Parathyroid adenoma (tissue), 2 donors: ENCODE measurements at regions not wholly inside any gene's neighbourhood (a gene's known extent, or its start where the extent isn't known, plus 50 kb on each side); places are given as distances from the start of the nearest gene placed in this dataset.
"Not testable (repeated sequence)": the region's sequence is repeated elsewhere in the genome, so short reads cannot be mapped to it uniquely, and the experiment has no call there.

Source experiments
- H2AFZ ChIP-seq: fragments of 300-600 bp; sonication (generic); one replicate; pipeline ENCODE4 v1.7.0; 2017; ENCODE audit warnings: antibody characterized with exemption, mild to moderate bottlenecking
- H3K27ac ChIP-seq: fragments of 300-600 bp; sonication (generic); one replicate; pipeline ENCODE4 v1.7.0; 2017
- H3K27me3 ChIP-seq: fragments of 300-600 bp; sonication (generic); one replicate; pipeline ENCODE4 v1.7.0; 2017; ENCODE audit warnings: low read length; ENCODE audit not compliant: control insufficient read depth, insufficient read depth
- H3K36me3 ChIP-seq: fragments of 300-600 bp; sonication (generic); one replicate; pipeline ENCODE4 v1.7.0; 2017; ENCODE audit warnings: low read length; ENCODE audit not compliant: control insufficient read depth, insufficient read depth
- H3K4me1 ChIP-seq: fragments of 300-600 bp; sonication (generic); one replicate; pipeline ENCODE4 v1.7.0; 2017; ENCODE audit warnings: control low read depth
- H3K4me2 ChIP-seq: fragments of 300-600 bp; sonication (generic); one replicate; pipeline ENCODE4 v1.7.0; 2017; ENCODE audit warnings: low read length
- H3K4me3 ChIP-seq: fragments of 300-600 bp; sonication (generic); one replicate; pipeline ENCODE4 v1.7.0; 2017; ENCODE audit warnings: low read depth, low read length
- H3K79me2 ChIP-seq: fragments of 300-600 bp; sonication (generic); one replicate; pipeline ENCODE4 v1.7.0; 2017; ENCODE audit warnings: control low read depth
- H3K9ac ChIP-seq: fragments of 300-600 bp; sonication (generic); one replicate; pipeline ENCODE4 v1.7.0; 2017; ENCODE audit warnings: mild to moderate bottlenecking
- H3K9me3 ChIP-seq: fragments of 300-600 bp; sonication (generic); one replicate; pipeline ENCODE4 v1.7.0; 2017; ENCODE audit warnings: low read length; ENCODE audit not compliant: control insufficient read depth
- CTCF ChIP-seq: fragments of 300-600 bp; sonication (generic); IDR thresholded peaks from one replicate; pipeline ENCODE4 v1.7.0; 2017; ENCODE audit warnings: antibody characterized with exemption, mild to moderate bottlenecking
- donor health status: primary hyperparathyroidism.

DNA sequence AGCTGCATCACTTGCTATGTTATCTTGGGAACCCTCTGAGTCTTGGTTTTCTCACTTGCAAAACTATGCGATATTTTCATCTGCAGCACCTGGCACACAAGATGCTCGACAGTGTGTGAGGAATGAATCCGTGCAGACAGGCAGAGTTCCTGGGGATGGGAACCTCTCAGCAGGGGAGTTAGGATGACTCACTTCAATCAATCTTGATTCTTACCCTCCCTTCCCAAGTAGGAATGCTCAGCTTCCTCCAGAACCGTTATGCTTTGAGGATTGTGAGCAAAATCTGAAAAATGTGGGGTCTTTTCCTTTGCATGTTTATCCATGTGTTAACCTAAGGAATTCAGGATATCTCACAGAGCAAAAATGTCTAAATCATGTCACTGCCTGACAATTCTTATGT is 68.9 kb upstream of the HNF1B start:
- H3K27ac ChIP-seq = no peak overlapping the region
- no peak overlapping the region for H3K9ac ChIP-seq
- H3K9me3 ChIP-seq = no peaks in the 10 kb centered on the region
- no peak overlapping the region for H3K4me2 ChIP-seq
- H3K36me3 ChIP-seq = no peaks in the 10 kb centered on the region
- no peak for TF ChIP-seq CTCF
- H3K27me3 ChIP-seq = no peaks in the 10 kb centered on the region
- no peaks in the 10 kb centered on the region for H3K79me2 ChIP-seq
- H3K4me3 ChIP-seq = no peak overlapping the region
- H3K4me1 ChIP-seq = no peaks in the 10 kb centered on the region
- no peak overlapping the region for H2AFZ ChIP-seq

DNA sequence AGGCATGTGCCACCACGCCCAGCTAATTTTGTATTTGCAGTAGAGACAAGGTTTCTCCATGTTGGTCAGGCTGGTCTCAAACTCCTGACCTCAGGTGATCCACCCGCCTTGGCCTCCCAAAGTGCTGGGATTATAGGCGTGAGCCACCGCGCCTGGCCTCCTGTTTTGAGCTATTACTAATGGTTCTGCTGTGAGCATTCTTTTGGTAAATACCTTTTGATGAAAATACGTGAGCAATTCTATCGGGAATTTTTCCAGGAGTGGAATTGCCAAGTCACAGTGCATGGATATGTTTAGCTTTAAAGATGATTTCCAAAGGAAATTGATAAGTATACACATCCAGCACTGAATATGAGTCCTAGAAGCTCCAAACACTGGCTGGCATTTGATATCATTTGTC is 64.0 kb upstream of the HNF1B start:
- H3K4me1 ChIP-seq, H3K9me3 ChIP-seq, H3K4me3 ChIP-seq, H3K79me2 ChIP-seq, H2AFZ ChIP-seq, H3K4me2 ChIP-seq, H3K27me3 ChIP-seq, H3K36me3 ChIP-seq, H3K9ac ChIP-seq, H3K27ac ChIP-seq: not testable (repeated sequence)

GRCh38 chr17:37802712-37803416 is 58.0 kb upstream of the HNF1B start:
- Histone ChIP-seq H3K27me3 (no peaks in the 10 kb centered on the region), H3K27ac (no peak overlapping the region), H2AFZ (no peak overlapping the region), H3K4me2 (no peak overlapping the region), H3K79me2 (no peaks in the 10 kb centered on the region), H3K36me3 (no peaks in the 10 kb centered on the region), H3K4me3 (no peak overlapping the region), H3K4me1 (peaks cover 2% of the 10 kb centered on the region), H3K9ac (no peak overlapping the region), H3K9me3 (no peaks in the 10 kb centered on the region)
- TF ChIP-seq CTCF = no peak

DNA sequence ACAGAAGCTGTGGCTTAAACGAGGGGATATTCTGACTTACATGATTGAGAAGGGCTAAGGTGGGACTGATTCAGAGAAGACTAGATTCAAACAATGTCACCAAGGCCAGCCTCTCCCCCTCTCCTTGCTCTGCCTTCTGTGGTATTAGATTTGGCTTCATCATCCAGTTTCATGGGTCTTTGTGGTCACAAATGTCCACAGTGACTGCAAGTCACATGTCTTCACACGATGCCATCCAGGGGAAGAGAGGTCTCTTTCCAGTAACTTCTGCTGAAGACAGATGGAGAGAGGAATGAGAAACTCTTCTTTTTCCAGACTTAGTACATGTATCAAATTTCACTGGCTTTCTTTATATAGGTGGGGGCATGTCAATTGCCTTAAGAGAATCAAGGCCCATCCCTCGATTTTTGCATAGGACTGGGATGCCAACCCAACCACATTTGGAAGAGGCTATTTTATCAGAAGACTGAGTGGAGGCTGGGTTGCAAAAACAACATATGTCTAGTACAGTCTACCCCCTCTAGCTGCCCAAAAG is 57.3 kb upstream of the HNF1B start:
- Histone ChIP-seq H2AFZ (no peak overlapping the region), H3K27me3 (no peaks in the 10 kb centered on the region), H3K4me1 (peaks cover 2% of the 10 kb centered on the region), H3K36me3 (no peaks in the 10 kb centered on the region), H3K27ac (no peak overlapping the region), H3K9me3 (no peaks in the 10 kb centered on the region), H3K4me2 (no peak overlapping the region), H3K4me3 (no peak overlapping the region), H3K79me2 (no peaks in the 10 kb centered on the region), H3K9ac (no peak overlapping the region)
- no peak for TF ChIP-seq CTCF

DNA sequence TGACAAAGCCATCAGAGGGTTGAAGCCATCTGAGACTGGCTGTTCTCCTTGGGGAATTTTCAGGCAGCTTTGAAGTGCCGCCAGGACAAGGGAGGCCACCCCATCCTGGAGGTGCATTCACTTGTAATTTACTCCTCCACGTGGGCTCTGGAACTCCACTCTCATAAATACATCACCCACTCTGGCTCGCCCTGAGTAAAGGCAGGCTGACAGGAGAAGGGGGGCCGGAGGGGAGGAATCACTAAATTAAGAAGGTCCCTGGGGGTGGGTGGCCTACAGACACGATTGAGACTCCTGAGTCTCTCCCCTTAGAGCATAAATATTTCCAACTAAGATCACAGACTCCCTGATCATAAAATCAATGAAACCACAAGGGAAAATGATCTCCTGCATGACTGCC is 56.3 kb upstream of the HNF1B start:
- TF ChIP-seq CTCF = no peak
- Histone ChIP-seq H3K9me3 (no peaks in the 10 kb centered on the region), H2AFZ (no peak overlapping the region), H3K9ac (no peak overlapping the region), H3K36me3 (no peaks in the 10 kb centered on the region), H3K4me2 (no peak overlapping the region), H3K27ac (no peak overlapping the region), H3K4me1 (peaks cover 2% of the 10 kb centered on the region), H3K27me3 (no peaks in the 10 kb centered on the region), H3K4me3 (no peak overlapping the region), H3K79me2 (no peaks in the 10 kb centered on the region)
